SH-SY5Y (cell line): ENCODE measurements at regions not wholly inside any gene's neighbourhood (a gene's known extent, or its start where the extent isn't known, plus 50 kb on each side); places are given as distances from the start of the nearest gene placed in this dataset.

ENCODE experiments used
- GATA2 ChIP-seq: IDR thresholded peaks from 2 replicates; pipeline ENCODE4 v1.6.1; 2011; ENCODE audit warnings: mild to moderate bottlenecking, low read depth, low read length
- GATA3 ChIP-seq: IDR thresholded peaks from 2 replicates; pipeline ENCODE4 v1.6.1; 2011; ENCODE audit warnings: low read depth, mild to moderate bottlenecking, low read length, moderate library complexity

GRCh38 chr9:14438232-14439021 lies 124.5 kb upstream of the NFIB start:
- TF ChIP-seq GATA2 (peak; percentile 90), GATA3 (peak; percentile 32; the same call in 1 of the 2 replicates)
